Stimulated activated CD8-positive, alpha-beta memory T cell treated with anti-CD3 and anti-CD28 coated beads, Interleukin-7, amount 100 ng/mL, for 24 hours (primary cell): ENCODE measurements at regions not wholly inside any gene's neighbourhood (a gene's known extent, or its start where the extent isn't known, plus 50 kb on each side); places are given as distances from the start of the nearest gene placed in this dataset.
"Not testable (repeated sequence)": the region's sequence is repeated elsewhere in the genome, so short reads cannot be mapped to it uniquely, and the experiment has no call there.

Source experiments
- DNase-seq: peaks from one replicate; pipeline ENCODE4 v3.0.0-alpha.2; 2020; ENCODE audit warnings: low read depth

- DNase-seq: no peak
These were observed 88.3 kb upstream of the MSX2 start for GRCh38 chr5:174636094-174636493.

DNA sequence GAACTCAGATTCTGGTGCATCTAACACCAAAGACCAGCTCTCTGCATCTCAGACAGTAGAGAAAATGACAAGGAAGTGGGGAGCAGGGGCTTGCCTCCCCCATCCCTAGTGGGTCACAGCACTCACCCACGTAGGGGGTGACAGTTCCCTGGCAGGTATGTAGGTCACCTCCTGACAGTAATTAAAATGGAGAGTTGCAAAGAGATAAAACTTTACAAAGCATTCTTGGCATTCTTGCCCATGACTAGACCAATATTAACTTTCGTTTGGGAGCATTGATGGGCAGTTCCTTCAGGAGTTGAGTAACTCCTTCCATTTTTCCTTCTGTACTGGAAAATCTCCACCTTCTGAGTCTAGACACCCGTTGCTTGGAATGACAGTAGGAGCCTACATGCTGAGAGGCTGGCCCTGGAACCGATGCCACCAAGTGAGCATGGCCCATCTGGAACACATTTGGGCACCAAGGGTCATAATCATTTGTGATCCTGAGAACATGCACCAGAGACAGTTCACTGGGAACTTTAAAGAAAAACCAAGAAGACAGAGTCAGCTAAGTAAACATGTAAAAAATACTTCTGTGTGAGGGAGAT lies 81.5 kb upstream of the MSX2 start:
- no peak for DNase-seq

GRCh38 chr5:174644436-174644835 lies 79.9 kb upstream of the MSX2 start:
- DNase-seq: no peak

DNA sequence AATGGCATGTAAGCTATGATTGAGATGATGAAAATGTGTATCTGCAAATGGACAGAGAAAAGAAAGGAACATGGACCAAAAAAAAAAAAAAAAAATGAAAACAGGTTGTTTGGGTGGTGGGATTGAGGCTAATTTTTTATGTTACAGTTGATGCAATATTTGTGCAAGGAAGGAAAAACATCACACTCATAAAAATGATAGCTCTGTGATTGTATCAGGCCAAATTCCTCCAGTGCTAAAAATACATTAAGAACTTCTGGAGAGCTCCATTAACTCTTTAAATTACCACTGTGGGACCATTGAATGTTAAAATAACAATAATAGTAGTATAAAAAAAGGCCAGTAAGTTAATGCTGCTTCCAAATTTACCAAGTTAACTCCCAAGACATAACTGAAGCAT lies 79.5 kb upstream of the MSX2 start:
- no peak for DNase-seq

DNA sequence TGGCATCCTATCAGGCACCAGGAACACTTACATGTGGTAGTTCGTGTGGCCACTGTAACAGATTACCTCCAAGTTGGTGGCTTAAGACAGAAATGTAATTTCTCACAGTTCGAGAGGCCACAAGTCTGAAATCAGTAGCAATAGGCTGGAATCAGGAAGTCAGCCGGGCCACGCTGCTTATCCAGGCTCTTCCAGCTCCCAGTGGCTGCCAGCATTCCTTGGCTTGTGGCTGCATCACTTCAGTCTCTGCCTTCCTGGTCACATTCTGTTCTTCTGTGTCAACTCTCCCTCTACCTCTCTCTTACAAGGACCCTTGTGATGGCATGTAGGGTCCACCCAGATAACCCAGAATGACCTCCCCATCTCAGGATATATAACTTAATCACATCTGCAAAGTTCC lies 78.7 kb upstream of the MSX2 start:
- no peak for DNase-seq

GRCh38 chr5:174648618-174649017 lies 75.8 kb upstream of the MSX2 start:
- DNase-seq: not testable (repeated sequence)

DNA sequence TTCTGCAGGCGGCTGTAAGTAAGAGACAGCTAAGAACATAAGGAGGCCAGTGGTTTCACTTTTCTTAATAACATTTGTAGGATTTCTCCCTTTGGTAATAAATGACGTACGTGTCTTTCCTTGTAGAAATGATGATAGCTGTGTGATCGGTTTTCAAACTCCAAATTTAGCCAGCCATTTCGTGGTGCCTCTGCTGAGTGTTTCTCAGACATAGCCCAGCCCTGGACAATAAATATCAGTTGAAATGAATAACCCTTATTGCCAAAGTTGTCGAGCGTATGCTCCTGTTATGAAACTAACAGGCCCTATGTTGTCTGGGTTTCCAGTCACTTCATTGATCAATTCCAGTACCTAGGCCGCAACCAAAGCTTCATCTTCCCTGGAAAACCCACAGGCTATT lies 75.0 kb upstream of the MSX2 start:
- no peak for DNase-seq

- DNase-seq: no peak
These were observed 69.9 kb upstream of the MSX2 start for GRCh38 chr5:174654442-174654841.

- DNase-seq: no peak
These were observed 69.0 kb upstream of the MSX2 start for GRCh38 chr5:174655351-174655750.

DNA sequence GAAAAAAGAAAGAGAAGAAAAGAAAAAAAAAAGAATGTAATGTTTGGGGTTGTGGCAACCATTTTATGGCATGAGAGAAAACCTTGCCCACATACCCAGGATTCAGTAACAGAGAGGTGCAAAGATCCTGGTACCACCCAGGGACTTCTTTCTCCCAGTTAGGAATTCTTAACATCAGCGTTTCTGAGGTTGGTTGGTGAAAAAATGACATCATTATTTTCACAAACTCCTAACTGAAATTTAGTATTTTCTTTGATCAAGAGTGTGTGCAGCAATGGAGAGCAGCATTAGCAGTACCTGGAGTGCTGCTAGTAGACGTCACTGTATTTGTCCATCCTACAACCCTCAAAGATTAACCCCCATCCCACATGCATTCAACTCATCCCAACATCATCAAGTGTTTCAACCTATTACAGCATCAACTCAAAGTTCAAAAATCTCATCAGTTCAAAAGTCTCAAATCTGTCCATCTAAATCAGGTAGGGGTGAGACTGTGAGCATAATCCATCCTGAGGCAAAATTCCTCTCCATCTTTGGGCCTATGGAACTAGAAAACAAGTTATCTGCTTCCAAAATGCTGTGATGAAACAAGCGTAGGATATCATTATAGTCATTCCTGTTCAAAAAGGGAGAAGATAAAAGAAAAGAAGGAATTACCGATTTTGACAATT lies 60.1 kb upstream of the MSX2 start:
- DNase-seq: no peak

DNA sequence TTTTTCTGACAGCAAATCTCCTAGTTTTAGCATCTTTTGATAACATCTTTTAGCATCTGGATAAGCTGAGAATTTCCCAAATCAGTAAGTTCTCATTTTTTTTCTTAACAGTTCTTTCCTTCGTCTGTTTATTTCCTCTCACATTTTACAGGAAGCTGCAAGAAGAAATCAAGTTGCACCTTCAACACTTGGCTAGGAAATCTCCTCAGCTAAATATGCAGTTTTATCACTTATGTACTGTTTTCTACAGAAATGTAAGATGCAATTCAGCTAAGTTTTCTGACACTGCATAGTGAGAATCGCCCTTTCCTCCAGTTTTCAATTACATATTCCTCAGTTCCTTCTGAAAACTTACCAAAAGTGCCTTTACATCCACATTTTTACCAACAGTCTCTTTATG lies 59.0 kb upstream of the MSX2 start:
- DNase-seq: no peak

DNA sequence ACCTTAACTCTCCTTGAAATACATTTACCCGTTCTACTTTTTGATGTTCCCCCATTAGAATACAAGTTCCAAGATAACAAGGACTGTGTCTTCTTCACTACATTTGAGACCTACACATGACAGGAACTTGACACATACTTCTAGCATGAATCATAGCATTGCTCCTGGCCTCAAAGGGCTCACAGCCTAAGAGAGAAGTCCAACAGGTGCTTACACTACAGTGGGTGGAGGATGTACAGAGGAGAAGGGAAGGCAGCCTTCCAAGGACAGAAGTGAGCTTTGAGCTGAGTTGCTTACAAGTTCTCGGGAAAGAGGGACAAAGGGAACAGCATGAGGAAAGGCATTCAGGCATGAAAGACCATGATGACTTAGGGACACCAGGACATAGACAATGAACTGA lies 56.9 kb upstream of the MSX2 start:
- no peak for DNase-seq

- no peak for DNase-seq
These were observed 56.0 kb upstream of the MSX2 start for GRCh38 chr5:174668349-174668748.
